ENCODE measurements at regions not wholly inside any gene's neighbourhood (a gene's known extent, or its start where the extent isn't known, plus 50 kb on each side); places are given as distances from the start of the nearest gene placed in this dataset.

DNA sequence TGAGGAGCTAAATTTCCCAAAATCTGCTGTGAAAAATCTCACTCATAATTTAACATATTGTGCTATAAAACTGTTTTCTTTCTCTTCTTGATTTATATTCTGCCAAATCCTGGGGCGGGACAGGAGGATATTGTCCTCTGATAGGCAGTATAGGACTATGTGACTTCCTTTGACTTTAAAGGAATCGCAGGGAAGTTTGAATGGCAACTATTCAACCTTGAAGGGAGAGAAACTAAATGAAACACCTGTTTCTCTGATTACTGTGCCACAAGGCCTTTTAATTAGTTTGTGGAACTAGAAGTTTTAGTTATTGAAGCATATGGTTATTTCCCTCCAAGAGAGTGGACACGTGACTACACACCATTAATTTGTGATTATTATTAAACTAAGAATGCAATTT lies 607.4 kb downstream of the GATA3 start:
- TF ChIP-seq, protein P1, sequence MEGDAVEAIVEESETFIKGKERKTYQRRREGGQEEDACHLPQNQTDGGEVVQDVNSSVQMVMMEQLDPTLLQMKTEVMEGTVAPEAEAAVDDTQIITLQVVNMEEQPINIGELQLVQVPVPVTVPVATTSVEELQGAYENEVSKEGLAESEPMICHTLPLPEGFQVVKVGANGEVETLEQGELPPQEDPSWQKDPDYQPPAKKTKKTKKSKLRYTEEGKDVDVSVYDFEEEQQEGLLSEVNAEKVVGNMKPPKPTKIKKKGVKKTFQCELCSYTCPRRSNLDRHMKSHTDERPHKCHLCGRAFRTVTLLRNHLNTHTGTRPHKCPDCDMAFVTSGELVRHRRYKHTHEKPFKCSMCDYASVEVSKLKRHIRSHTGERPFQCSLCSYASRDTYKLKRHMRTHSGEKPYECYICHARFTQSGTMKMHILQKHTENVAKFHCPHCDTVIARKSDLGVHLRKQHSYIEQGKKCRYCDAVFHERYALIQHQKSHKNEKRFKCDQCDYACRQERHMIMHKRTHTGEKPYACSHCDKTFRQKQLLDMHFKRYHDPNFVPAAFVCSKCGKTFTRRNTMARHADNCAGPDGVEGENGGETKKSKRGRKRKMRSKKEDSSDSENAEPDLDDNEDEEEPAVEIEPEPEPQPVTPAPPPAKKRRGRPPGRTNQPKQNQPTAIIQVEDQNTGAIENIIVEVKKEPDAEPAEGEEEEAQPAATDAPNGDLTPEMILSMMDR (conservative IDR thresholded peaks at IDR 0.05 in 1 of 2, IDR thresholded peaks at IDR 0.05 in 1 of 2; ENCODE audit: extremely low read depth in 1 of 2, insufficient read depth in 1 of 2, low read depth in 1 of 2, low read length in 2 of 2) = no peak
- no peak for TF ChIP-seq EZH2 (IDR thresholded peaks at IDR 0.05; ENCODE audit: borderline replicate concordance, low read length)

Measured in mammary epithelial cell (primary cell).